ENCODE measurements at regions not wholly inside any gene's neighbourhood (a gene's known extent, or its start where the extent isn't known, plus 50 kb on each side); places are given as distances from the start of the nearest gene placed in this dataset.

DNA sequence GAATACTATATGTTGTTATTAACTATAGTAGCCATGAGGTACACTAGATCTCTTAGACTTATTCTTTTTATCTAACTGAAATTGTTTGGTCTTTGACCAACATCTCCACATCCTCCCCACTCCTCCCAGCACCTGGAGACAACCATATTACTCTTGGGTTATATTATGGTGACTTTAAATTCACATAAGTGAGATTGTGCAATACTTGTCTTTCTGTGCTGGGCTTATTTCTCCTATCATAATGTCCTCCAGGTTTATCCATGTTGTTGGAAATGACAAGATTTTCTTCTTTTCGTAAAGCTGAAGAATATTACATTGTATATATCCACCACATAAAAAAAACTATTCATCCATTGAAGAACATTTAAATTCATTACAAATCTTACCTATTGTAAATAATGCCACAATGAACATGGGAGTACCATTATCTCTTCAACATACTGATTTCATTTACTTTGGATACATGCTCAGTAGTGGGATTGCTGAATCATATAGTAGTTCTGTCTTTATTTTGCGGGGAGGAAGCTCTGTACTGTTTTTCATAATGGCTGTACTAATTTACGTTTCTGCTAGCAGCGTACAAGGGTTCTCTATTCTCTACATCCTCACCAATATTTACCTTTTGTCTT lies 159.2 kb upstream of the SCN7A start:
- TF ChIP-seq POLR2A (conservative IDR thresholded peaks at IDR 0.05) (no peak), EGR1 (conservative IDR thresholded peaks at IDR 0.05) (no peak), EP300 (IDR thresholded peaks at IDR 0.05; ENCODE audit: low read length) (no peak), ZNF76 (CRISPR knock-in tag; IDR thresholded peaks at IDR 0.05; ENCODE audit: borderline replicate concordance) (no peak), PTRF (tag; IDR thresholded peaks at IDR 0.05) (no peak), ZNF778 (CRISPR knock-in tag; IDR thresholded peaks at IDR 0.05) (no peak), RAD21 (CRISPR knock-in tag; conservative IDR thresholded peaks at IDR 0.05 in 1 of 2, IDR thresholded peaks at IDR 0.05 in 1 of 2) (no peak), CTBP1 (IDR thresholded peaks at IDR 0.05; ENCODE audit: borderline replicate concordance) (no peak), ZNF184 (CRISPR knock-in tag; IDR thresholded peaks at IDR 0.05) (no peak), JUND (IDR thresholded peaks at IDR 0.05; ENCODE audit: borderline replicate concordance, low read depth, low read length) (no peak), JUND (tag; IDR thresholded peaks at IDR 0.05; ENCODE audit: borderline replicate concordance, low read depth, low read length) (no peak), NR2C2 (CRISPR knock-in tag; IDR thresholded peaks at IDR 0.05) (no peak), NR2C2 (tag; IDR thresholded peaks at IDR 0.05) (no peak)
- TF ChIP-seq, protein P1, sequence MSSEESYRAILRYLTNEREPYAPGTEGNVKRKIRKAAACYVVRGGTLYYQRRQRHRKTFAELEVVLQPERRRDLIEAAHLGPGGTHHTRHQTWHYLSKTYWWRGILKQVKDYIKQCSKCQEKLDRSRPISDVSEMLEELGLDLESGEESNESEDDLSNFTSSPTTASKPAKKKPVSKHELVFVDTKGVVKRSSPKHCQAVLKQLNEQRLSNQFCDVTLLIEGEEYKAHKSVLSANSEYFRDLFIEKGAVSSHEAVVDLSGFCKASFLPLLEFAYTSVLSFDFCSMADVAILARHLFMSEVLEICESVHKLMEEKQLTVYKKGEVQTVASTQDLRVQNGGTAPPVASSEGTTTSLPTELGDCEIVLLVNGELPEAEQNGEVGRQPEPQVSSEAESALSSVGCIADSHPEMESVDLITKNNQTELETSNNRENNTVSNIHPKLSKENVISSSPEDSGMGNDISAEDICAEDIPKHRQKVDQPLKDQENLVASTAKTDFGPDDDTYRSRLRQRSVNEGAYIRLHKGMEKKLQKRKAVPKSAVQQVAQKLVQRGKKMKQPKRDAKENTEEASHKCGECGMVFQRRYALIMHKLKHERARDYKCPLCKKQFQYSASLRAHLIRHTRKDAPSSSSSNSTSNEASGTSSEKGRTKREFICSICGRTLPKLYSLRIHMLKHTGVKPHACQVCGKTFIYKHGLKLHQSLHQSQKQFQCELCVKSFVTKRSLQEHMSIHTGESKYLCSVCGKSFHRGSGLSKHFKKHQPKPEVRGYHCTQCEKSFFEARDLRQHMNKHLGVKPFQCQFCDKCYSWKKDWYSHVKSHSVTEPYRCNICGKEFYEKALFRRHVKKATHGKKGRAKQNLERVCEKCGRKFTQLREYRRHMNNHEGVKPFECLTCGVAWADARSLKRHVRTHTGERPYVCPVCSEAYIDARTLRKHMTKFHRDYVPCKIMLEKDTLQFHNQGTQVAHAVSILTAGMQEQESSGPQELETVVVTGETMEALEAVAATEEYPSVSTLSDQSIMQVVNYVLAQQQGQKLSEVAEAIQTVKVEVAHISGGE (CRISPR knock-in tag; IDR thresholded peaks at IDR 0.05) = no peak
- TF ChIP-seq, protein P2, sequence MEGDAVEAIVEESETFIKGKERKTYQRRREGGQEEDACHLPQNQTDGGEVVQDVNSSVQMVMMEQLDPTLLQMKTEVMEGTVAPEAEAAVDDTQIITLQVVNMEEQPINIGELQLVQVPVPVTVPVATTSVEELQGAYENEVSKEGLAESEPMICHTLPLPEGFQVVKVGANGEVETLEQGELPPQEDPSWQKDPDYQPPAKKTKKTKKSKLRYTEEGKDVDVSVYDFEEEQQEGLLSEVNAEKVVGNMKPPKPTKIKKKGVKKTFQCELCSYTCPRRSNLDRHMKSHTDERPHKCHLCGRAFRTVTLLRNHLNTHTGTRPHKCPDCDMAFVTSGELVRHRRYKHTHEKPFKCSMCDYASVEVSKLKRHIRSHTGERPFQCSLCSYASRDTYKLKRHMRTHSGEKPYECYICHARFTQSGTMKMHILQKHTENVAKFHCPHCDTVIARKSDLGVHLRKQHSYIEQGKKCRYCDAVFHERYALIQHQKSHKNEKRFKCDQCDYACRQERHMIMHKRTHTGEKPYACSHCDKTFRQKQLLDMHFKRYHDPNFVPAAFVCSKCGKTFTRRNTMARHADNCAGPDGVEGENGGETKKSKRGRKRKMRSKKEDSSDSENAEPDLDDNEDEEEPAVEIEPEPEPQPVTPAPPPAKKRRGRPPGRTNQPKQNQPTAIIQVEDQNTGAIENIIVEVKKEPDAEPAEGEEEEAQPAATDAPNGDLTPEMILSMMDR (IDR thresholded peaks at IDR 0.05 in 2 of 3, conservative IDR thresholded peaks at IDR 0.05 in 1 of 3; ENCODE audit: insufficient read depth in 2 of 3, low read depth in 1 of 3, low read length in 3 of 3) = no peak
- TF ChIP-seq, protein P3, sequence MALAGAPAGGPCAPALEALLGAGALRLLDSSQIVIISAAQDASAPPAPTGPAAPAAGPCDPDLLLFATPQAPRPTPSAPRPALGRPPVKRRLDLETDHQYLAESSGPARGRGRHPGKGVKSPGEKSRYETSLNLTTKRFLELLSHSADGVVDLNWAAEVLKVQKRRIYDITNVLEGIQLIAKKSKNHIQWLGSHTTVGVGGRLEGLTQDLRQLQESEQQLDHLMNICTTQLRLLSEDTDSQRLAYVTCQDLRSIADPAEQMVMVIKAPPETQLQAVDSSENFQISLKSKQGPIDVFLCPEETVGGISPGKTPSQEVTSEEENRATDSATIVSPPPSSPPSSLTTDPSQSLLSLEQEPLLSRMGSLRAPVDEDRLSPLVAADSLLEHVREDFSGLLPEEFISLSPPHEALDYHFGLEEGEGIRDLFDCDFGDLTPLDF (CRISPR knock-in tag; IDR thresholded peaks at IDR 0.05) = no peak

Data from K562 (cell line).